H1 (cell line): ENCODE measurements at regions not wholly inside any gene's neighbourhood (a gene's known extent, or its start where the extent isn't known, plus 50 kb on each side); places are given as distances from the start of the nearest gene placed in this dataset.

Source experiments
- CTCF ChIA-PET: fragments of 300-600 bp; sonication (Branson Sonifier 250); formaldehyde crosslinking; loops from one replicate; lab custom pipeline; 2021; ENCODE audit not compliant: partially characterized antibody; lab: Charles Lee
- POLR2A ChIA-PET: fragments of 300-600 bp; sonication (Branson Sonifier 250); formaldehyde crosslinking; loops from one replicate; lab custom pipeline; 2021; ENCODE audit warnings: inconsistent platforms; ENCODE audit not compliant: partially characterized antibody; lab: Charles Lee
- DNase-seq, 2 experiments: peaks; one replicate each; pipeline versions ENCODE4 v3.0.0 to v3.0.0-alpha.2; 2010 to 2022; ENCODE audit warnings: low spot score in 2 of 2, low read depth in 1 of 2, mixed read lengths in 1 of 2
- FAIRE-seq: peaks from 2 replicates; lab custom pipeline; 2011; peaks lifted over from hg19 to GRCh38; lab: Jason Lieb, UNC
- H2AFZ ChIP-seq: 2 replicates; pipeline ENCODE4 v1.8.1; 2012; ENCODE audit warnings: low read length, inconsistent platforms
- H2AK5ac ChIP-seq: 2 replicates; pipeline ENCODE4 v1.6.1; 2013; ENCODE audit warnings: low read depth, low read length
- H2BK120ac ChIP-seq: replicated peaks from 2 replicates; pipeline ENCODE3; 2013; ENCODE audit warnings: low read depth, low read length, inconsistent platforms
- H2BK12ac ChIP-seq: 2 replicates; pipeline ENCODE4 v1.6.1; 2013; ENCODE audit warnings: low read depth, low read length
- H2BK15ac ChIP-seq: 2 replicates; pipeline ENCODE4 v1.6.1; 2013; ENCODE audit warnings: low read length
- H2BK20ac ChIP-seq: 2 replicates; pipeline ENCODE4 v1.6.1; 2013; ENCODE audit warnings: low read length
- H2BK5ac ChIP-seq: 2 replicates; pipeline ENCODE4 v1.6.1; 2013; ENCODE audit warnings: low read depth, low read length
- H3K14ac ChIP-seq: 2 replicates; pipeline ENCODE4 v1.6.1; 2013; ENCODE audit warnings: inconsistent platforms; ENCODE audit not compliant: insufficient read length
- H3K18ac ChIP-seq: 2 replicates; pipeline ENCODE4 v1.6.1; 2013; ENCODE audit warnings: low read length; ENCODE audit errors: extremely low read depth
- H3K23ac ChIP-seq: 2 replicates; pipeline ENCODE4 v1.6.1; 2013; ENCODE audit warnings: inconsistent platforms; ENCODE audit not compliant: insufficient read length
- H3K23me2 ChIP-seq: 2 replicates; pipeline ENCODE4 v1.6.1; 2013; ENCODE audit warnings: low read depth, low read length
- H3K27ac ChIP-seq: 2 replicates; pipeline ENCODE4 v1.6.1; 2011; ENCODE audit warnings: low read depth, low read length, inconsistent platforms
- H3K27me3 ChIP-seq, 4 experiments: replicated peaks in 1 of 4; 1 replicate in 1 of 4; 2 replicates in 3 of 4; pipeline versions ENCODE4 v1.6.1 to v1.8.1; 2011 to 2013; ENCODE audit warnings: low read length in 3 of 4, mild to moderate bottlenecking in 3 of 4, inconsistent platforms in 2 of 4, mixed read lengths in 2 of 4, moderate library complexity in 1 of 4; ENCODE audit not compliant: control insufficient read depth in 3 of 4, insufficient read depth in 3 of 4; ENCODE audit errors: extremely low read depth in 1 of 4
- H3K36me3 ChIP-seq, 4 experiments: 2 replicates each; pipeline versions ENCODE4 v1.6.1 to v1.8.1; 2011 to 2013; ENCODE audit warnings: mild to moderate bottlenecking in 4 of 4, low read length in 3 of 4, moderate library complexity in 2 of 4, control low read depth in 1 of 4, inconsistent platforms in 1 of 4; ENCODE audit not compliant: insufficient read depth in 4 of 4, control insufficient read depth in 2 of 4
- H3K4ac ChIP-seq: replicated peaks from 2 replicates; pipeline ENCODE3; 2013; ENCODE audit warnings: low read length, low read depth, mixed read lengths, inconsistent platforms; ENCODE audit not compliant: insufficient read length
- H3K4me1 ChIP-seq, 4 experiments: replicated peaks in 1 of 4; 1 replicate in 1 of 4; 2 replicates in 3 of 4; pipeline versions ENCODE4 v1.6.1 to v1.8.1; 2011 to 2013; ENCODE audit warnings: low read length in 3 of 4, inconsistent platforms in 2 of 4, mixed read lengths in 1 of 4; ENCODE audit not compliant: insufficient read depth in 4 of 4, control insufficient read depth in 3 of 4
- H3K4me2 ChIP-seq, 2 experiments: 2 replicates each; pipeline versions ENCODE4 v1.6.1 to v1.8.1; 2011 to 2013; ENCODE audit warnings: low read depth in 2 of 2, low read length in 2 of 2, control low read depth in 1 of 2, inconsistent platforms in 1 of 2, mild to moderate bottlenecking in 1 of 2; ENCODE audit not compliant: insufficient read depth in 1 of 2
- H3K4me3 ChIP-seq, 4 experiments: fragments of 200-600, 300-600 bp in 1 of 4; sonication (generic), shearing (Covaris generic), sonication (Bioruptor Twin) in 1 of 4; 2 replicates each; pipeline versions ENCODE4 v1.5.1 to v1.8.1; 2011 to 2016; ENCODE audit warnings: low read length in 4 of 4, low read depth in 3 of 4, control low read depth in 2 of 4, inconsistent platforms in 2 of 4, mild to moderate bottlenecking in 2 of 4, mixed read lengths in 1 of 4, moderate library complexity in 1 of 4; ENCODE audit not compliant: insufficient read depth in 2 of 4; ENCODE audit errors: extremely low read depth in 1 of 4
- H3K56ac ChIP-seq: replicated peaks from 2 replicates; pipeline ENCODE3; 2013; ENCODE audit warnings: low read depth, mild to moderate bottlenecking, mixed read lengths, low read length, inconsistent platforms; ENCODE audit not compliant: insufficient read length
- H3K79me1 ChIP-seq: 2 replicates; pipeline ENCODE4 v1.6.1; 2013; ENCODE audit warnings: low read depth, low read length, control low read depth
- H3K79me2 ChIP-seq, 2 experiments: 2 replicates each; pipeline versions ENCODE4 v1.6.1 to v1.8.1; 2012 to 2013; ENCODE audit warnings: low read length in 2 of 2, mild to moderate bottlenecking in 2 of 2, inconsistent platforms in 1 of 2; ENCODE audit not compliant: insufficient read depth in 2 of 2, control insufficient read depth in 1 of 2
- H3K9ac ChIP-seq, 4 experiments: replicated peaks in 1 of 4; 1 replicate in 1 of 4; 2 replicates in 3 of 4; pipeline versions ENCODE4 v1.6.1 to v1.8.1; 2011 to 2013; ENCODE audit warnings: low read depth in 3 of 4, low read length in 3 of 4, control low read depth in 2 of 4, mild to moderate bottlenecking in 2 of 4, moderate library complexity in 2 of 4, inconsistent platforms in 1 of 4; ENCODE audit errors: extremely low read depth in 1 of 4
- H3K9me3 ChIP-seq, 2 experiments: 2 replicates each; pipeline versions ENCODE4 v1.6.1 to v1.8.1; 2012 to 2013; ENCODE audit warnings: mild to moderate bottlenecking in 2 of 2, moderate library complexity in 2 of 2, control low read depth in 1 of 2, inconsistent platforms in 1 of 2, low read depth in 1 of 2, low read length in 1 of 2, mixed read lengths in 1 of 2; ENCODE audit not compliant: insufficient read depth in 2 of 2
- H4K20me1 ChIP-seq, 2 experiments: replicated peaks in 1 of 2; 2 replicates each; pipeline versions ENCODE3 to v1.8.1; 2011 to 2013; ENCODE audit warnings: inconsistent platforms in 2 of 2, low read length in 2 of 2, mild to moderate bottlenecking in 1 of 2; ENCODE audit not compliant: insufficient read depth in 2 of 2, control insufficient read depth in 1 of 2
- H4K5ac ChIP-seq: 2 replicates; pipeline ENCODE4 v1.6.1; 2013; ENCODE audit warnings: low read length, low read depth, mixed read lengths, inconsistent platforms; ENCODE audit not compliant: insufficient read length
- H4K8ac ChIP-seq: 2 replicates; pipeline ENCODE4 v1.8.0; 2013; ENCODE audit warnings: mild to moderate bottlenecking, moderate library complexity, low read length, inconsistent platforms; ENCODE audit not compliant: insufficient read depth; ENCODE audit errors: extremely low read depth
- H4K91ac ChIP-seq: replicated peaks from 2 replicates; pipeline ENCODE3; 2013; ENCODE audit warnings: low read length, mixed read lengths, inconsistent platforms; ENCODE audit not compliant: insufficient read length
- ATF3 ChIP-seq: IDR thresholded peaks from 2 replicates; pipeline ENCODE4 v1.6.1; 2011; ENCODE audit warnings: low read depth, mild to moderate bottlenecking, low read length; ENCODE audit not compliant: insufficient read depth
- CBX5 ChIP-seq: fragments of 300-800, 300-1000 bp; sonication (generic); IDR thresholded peaks from 2 replicates; pipeline ENCODE4 v1.7.1; 2016; ENCODE audit warnings: antibody characterized with exemption, low read length, low read depth
- MAX ChIP-seq: IDR thresholded peaks from 2 replicates; pipeline ENCODE4 v1.6.1; 2012; ENCODE audit warnings: inconsistent platforms
- NRF1 ChIP-seq: IDR thresholded peaks from 2 replicates; pipeline ENCODE4 v1.6.1; 2011; ENCODE audit warnings: mild to moderate bottlenecking, low read depth, low read length, improper control_type of control experiment
- POLR2A ChIP-seq, 2 experiments: IDR thresholded peaks; 1 replicate in 1 of 2; 2 replicates in 1 of 2; pipeline ENCODE4 v1.6.1; 2011; ENCODE audit warnings: low read depth in 2 of 2, low read length in 2 of 2, mild to moderate bottlenecking in 2 of 2; ENCODE audit errors: control extremely low read depth in 1 of 2
- POLR2AphosphoS5 ChIP-seq: IDR thresholded peaks from 2 replicates; pipeline ENCODE4 v1.6.1; 2011; ENCODE audit warnings: low read depth, low read length
- POU5F1 ChIP-seq: IDR thresholded peaks from 2 replicates; pipeline ENCODE4 v1.6.1; 2011; ENCODE audit warnings: low read depth, mild to moderate bottlenecking, low read length, moderate library complexity
- SP1 ChIP-seq: IDR thresholded peaks from 2 replicates; pipeline ENCODE4 v1.6.1; 2011; ENCODE audit warnings: low read depth, low read length
- YY1 ChIP-seq: IDR thresholded peaks from 2 replicates; pipeline ENCODE4 v1.6.1; 2011; ENCODE audit warnings: low read depth, mild to moderate bottlenecking, low read length
- WGBS, 2 experiments: shearing (Covaris generic) in 1 of 2; methylation state at CpG; one replicate each; pipeline versions ENCODE4 v1.1.6 to v1.1.7; 2013 to 2015; ENCODE audit warnings: low lambda C conversion rate in 2 of 2, mixed read lengths in 2 of 2, inconsistent platforms in 1 of 2, low coverage in 1 of 2, missing lambda C conversion rate in 1 of 2; ENCODE audit not compliant: insufficient replicate concordance in 2 of 2, insufficient coverage in 1 of 2, insufficient read length in 1 of 2; ENCODE audit errors: extremely low coverage in 1 of 2, missing lambda C conversion rate in 1 of 2; 5-methylcytosine and 5-hydroxymethylcytosine counted together

- Histone ChIP-seq H3K79me2 (no peaks in the 10 kb centered on the region), H2BK5ac (no peak overlapping the region), H2AFZ (no peak overlapping the region), H3K14ac (no peak overlapping the region), H4K5ac (no peak overlapping the region), H3K23me2 (no peaks in the 10 kb centered on the region), H3K23ac (no peak overlapping the region), H3K18ac (no peak overlapping the region), H2AK5ac (no peak overlapping the region), H3K56ac (no peak overlapping the region), H2BK20ac (no peak overlapping the region), H3K27ac (no peak overlapping the region), H3K79me1 (no peaks in the 10 kb centered on the region), H3K4me1 (peaks cover 0 to 7% (median 3%) of the 10 kb centered on the region in 4 experiments; a peak in 1 of 7 replicates), H3K27me3 (no peaks in the 10 kb centered on the region), H3K4me3 (no peak overlapping the region), H2BK15ac (no peak overlapping the region), H3K4ac (no peak overlapping the region), H4K8ac (no peak overlapping the region), H4K91ac (no peak overlapping the region), H3K9ac (no peak overlapping the region), H2BK120ac (no peak overlapping the region), H3K4me2 (no peak overlapping the region), H4K20me1 (no peaks in the 10 kb centered on the region), H2BK12ac (no peak overlapping the region), H3K36me3 (no peaks in the 10 kb centered on the region), H3K9me3 (no peaks in the 10 kb centered on the region)
- no peak for DNase-seq
- ChIA-PET POLR2A (no interaction called here), CTCF (no interaction called here)
- no peak for FAIRE-seq
- no peak for TF ChIP-seq POLR2AphosphoS5
- TF ChIP-seq POU5F1 = no peak
- no peak for TF ChIP-seq ATF3
- no peak for TF ChIP-seq YY1
- no peak for TF ChIP-seq MAX
- TF ChIP-seq NRF1 = no peak
- no peak for TF ChIP-seq SP1
- no peak for TF ChIP-seq POLR2A (IDR thresholded peaks at IDR 0.05; ENCODE audit: control extremely low read depth in 1 of 2, low read depth in 2 of 2, low read length in 2 of 2)
- TF ChIP-seq CBX5 = no peak
- 94% methylated on average over 8 of the region's 8 CpGs; no CpG with 5 or more reads in 1 of the 2 experiments for WGBS, 2 experiments
Observed at GRCh38 chr11:91822805-91823204, 401.8 kb upstream of the FAT3 start.
